Karpas-422 (cell line): ENCODE measurements at regions not wholly inside any gene's neighbourhood (a gene's known extent, or its start where the extent isn't known, plus 50 kb on each side); places are given as distances from the start of the nearest gene placed in this dataset.

ENCODE experiments used
- DNase-seq: peaks from one replicate; pipeline ENCODE4 v3.0.0-alpha.2; 2015
- H2AFZ ChIP-seq: fragments of 200-600 bp; sonication (generic); 2 replicates; pipeline ENCODE4 v1.6.1; 2014; ENCODE audit warnings: antibody characterized with exemption, low read length, mixed read lengths
- H3K27ac ChIP-seq: fragments of 200-600 bp; sonication (generic); 2 replicates; pipeline ENCODE4 v1.5.1; 2014; ENCODE audit warnings: mild to moderate bottlenecking, low read length, moderate library complexity
- H3K27me3 ChIP-seq: fragments of 200-600 bp; sonication (generic); 2 replicates; pipeline ENCODE4 v1.6.1; 2014; ENCODE audit warnings: low read length, mixed read lengths
- H3K36me3 ChIP-seq: fragments of 200-600 bp; sonication (generic); 2 replicates; pipeline ENCODE4 v1.6.1; 2014; ENCODE audit warnings: low read length, mixed read lengths; ENCODE audit not compliant: insufficient read depth
- H3K4me1 ChIP-seq: fragments of 200-600 bp; sonication (generic); 2 replicates; pipeline ENCODE4 v1.6.1; 2014; ENCODE audit warnings: mild to moderate bottlenecking, low read length, mixed read lengths
- H3K4me2 ChIP-seq: fragments of 200-600 bp; sonication (generic); 2 replicates; pipeline ENCODE4 v1.6.1; 2014; ENCODE audit warnings: low read length, low read depth, mild to moderate bottlenecking; ENCODE audit not compliant: poor library complexity, severe bottlenecking
- H3K4me3 ChIP-seq: fragments of 200-600 bp; sonication (generic); 2 replicates; pipeline ENCODE4 v1.5.1; 2014; ENCODE audit warnings: mild to moderate bottlenecking, antibody characterized with exemption, low read length, mixed read lengths
- H3K79me2 ChIP-seq: fragments of 200-600 bp; sonication (generic); 2 replicates; pipeline ENCODE4 v1.6.1; 2014; ENCODE audit warnings: mild to moderate bottlenecking, low read length, mixed read lengths
- H3K9ac ChIP-seq: fragments of 200-600 bp; sonication (generic); 2 replicates; pipeline ENCODE4 v1.6.0; 2014; ENCODE audit warnings: low read length
- H3K9me2 ChIP-seq: fragments of 200-600 bp; sonication (generic), shearing (Covaris generic); replicated peaks from 2 replicates; pipeline ENCODE4 v1.6.0; 2014; ENCODE audit warnings: mild to moderate bottlenecking, low read length, moderate library complexity; ENCODE audit not compliant: insufficient read depth
- H3K9me3 ChIP-seq: fragments of 300-700, 200-600 bp; sonication (generic); 2 replicates; pipeline ENCODE4 v1.6.1; 2014; ENCODE audit warnings: low read length, mixed read lengths
- H4K20me1 ChIP-seq: fragments of 200-600 bp; sonication (generic); 2 replicates; pipeline ENCODE4 v1.6.1; 2014; ENCODE audit warnings: mild to moderate bottlenecking, antibody characterized with exemption, low read length, low read depth; ENCODE audit not compliant: insufficient read depth

GRCh38 chr3:118473343-118473742 lies 561.3 kb downstream of the IGSF11 start:
- DNase-seq = no peak
- Histone ChIP-seq H3K9me3 (no peaks in the 10 kb centered on the region), H3K4me2 (no peak overlapping the region), H3K27ac (no peak overlapping the region), H2AFZ (no peak overlapping the region), H3K4me3 (no peak overlapping the region), H3K9me2 (no peaks in the 10 kb centered on the region), H4K20me1 (no peaks in the 10 kb centered on the region), H3K4me1 (peaks cover 14% of the 10 kb centered on the region), H3K36me3 (no peaks in the 10 kb centered on the region), H3K79me2 (no peaks in the 10 kb centered on the region), H3K9ac (no peak overlapping the region), H3K27me3 (no peaks in the 10 kb centered on the region)

DNA sequence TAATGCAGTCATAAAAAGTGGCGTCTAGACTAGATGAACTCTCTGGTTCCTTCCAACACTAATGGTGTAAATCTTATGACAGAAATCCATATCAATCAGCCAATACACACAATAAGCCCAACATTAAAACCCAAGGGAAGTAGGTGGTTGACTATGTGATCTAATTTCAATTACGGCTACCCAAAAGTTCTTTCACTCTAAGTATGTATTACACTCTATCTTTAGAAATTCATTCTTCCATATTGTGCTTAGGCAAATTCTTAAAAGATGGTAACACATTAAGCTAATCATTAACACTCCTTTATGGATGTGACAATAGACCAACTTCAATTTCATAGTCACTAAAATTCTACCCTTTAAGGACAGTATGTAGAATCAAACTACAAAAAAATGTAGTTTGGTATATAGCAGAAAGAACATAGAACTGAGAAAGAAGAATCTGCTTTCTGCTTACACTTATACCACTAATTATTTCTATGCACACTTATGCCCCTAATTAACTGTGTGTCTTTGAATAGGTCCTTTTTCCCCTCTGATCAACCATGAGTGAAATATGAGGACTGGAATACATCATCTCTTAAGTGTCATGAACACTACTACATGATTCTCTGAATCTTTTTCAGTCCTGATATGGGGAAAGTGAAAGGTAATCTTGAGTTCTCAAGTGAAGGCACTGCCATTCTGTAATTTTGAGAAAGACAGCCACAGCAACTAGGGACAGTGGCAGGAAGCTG lies 557.6 kb downstream of the IGSF11 start:
- H3K4me1 ChIP-seq = peaks cover 30% of the 10 kb centered on the region
- H3K27me3 ChIP-seq = no peaks in the 10 kb centered on the region
- no peak overlapping the region for H3K4me3 ChIP-seq
- H3K9me2 ChIP-seq = no peaks in the 10 kb centered on the region
- no peak overlapping the region for H3K9ac ChIP-seq
- H2AFZ ChIP-seq = no peak overlapping the region
- no peaks in the 10 kb centered on the region for H3K9me3 ChIP-seq
- no peaks in the 10 kb centered on the region for H3K36me3 ChIP-seq
- DNase-seq = no peak
- H3K4me2 ChIP-seq = no peak overlapping the region
- H3K27ac ChIP-seq = no peak overlapping the region
- no peaks in the 10 kb centered on the region for H3K79me2 ChIP-seq
- no peaks in the 10 kb centered on the region for H4K20me1 ChIP-seq

DNA sequence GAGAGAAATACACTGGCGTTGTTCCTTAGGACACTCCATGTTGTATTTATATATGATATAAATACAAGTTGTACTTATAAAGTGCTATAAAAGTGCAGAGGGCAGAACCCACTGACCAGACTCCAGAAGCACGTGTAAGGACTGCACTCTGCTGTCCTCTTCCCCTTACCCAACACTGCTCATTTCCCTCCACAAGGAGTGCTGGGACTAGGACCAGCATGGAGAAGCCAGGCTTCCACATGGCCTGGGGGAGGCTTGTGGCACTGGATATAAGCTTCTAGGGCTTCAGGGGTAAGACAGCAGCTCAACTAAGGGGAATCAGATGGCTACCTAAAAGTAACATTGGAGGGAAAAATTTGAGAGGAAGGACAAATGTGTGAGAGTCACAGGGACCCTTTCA lies 556.9 kb downstream of the IGSF11 start:
- Histone ChIP-seq H3K79me2 (no peaks in the 10 kb centered on the region), H4K20me1 (no peaks in the 10 kb centered on the region), H3K4me2 (no peak overlapping the region), H3K27ac (no peak overlapping the region), H3K9me2 (no peaks in the 10 kb centered on the region), H3K36me3 (no peaks in the 10 kb centered on the region), H2AFZ (no peak overlapping the region), H3K27me3 (no peaks in the 10 kb centered on the region), H3K4me3 (no peak overlapping the region), H3K9me3 (no peaks in the 10 kb centered on the region), H3K4me1 (peaks cover 30% of the 10 kb centered on the region), H3K9ac (no peak overlapping the region)
- no peak for DNase-seq

- Histone ChIP-seq H3K9me3 (no peaks in the 10 kb centered on the region), H3K36me3 (no peaks in the 10 kb centered on the region), H4K20me1 (no peaks in the 10 kb centered on the region), H3K9ac (no peak overlapping the region), H2AFZ (no peak overlapping the region), H3K4me3 (no peak overlapping the region), H3K9me2 (no peaks in the 10 kb centered on the region), H3K27ac (no peak overlapping the region), H3K27me3 (no peaks in the 10 kb centered on the region), H3K4me1 (peaks cover 30% of the 10 kb centered on the region), H3K79me2 (no peaks in the 10 kb centered on the region), H3K4me2 (no peak overlapping the region)
- DNase-seq = no peak
Observed at GRCh38 chr3:118478706-118479276, 555.9 kb downstream of the IGSF11 start.

DNA sequence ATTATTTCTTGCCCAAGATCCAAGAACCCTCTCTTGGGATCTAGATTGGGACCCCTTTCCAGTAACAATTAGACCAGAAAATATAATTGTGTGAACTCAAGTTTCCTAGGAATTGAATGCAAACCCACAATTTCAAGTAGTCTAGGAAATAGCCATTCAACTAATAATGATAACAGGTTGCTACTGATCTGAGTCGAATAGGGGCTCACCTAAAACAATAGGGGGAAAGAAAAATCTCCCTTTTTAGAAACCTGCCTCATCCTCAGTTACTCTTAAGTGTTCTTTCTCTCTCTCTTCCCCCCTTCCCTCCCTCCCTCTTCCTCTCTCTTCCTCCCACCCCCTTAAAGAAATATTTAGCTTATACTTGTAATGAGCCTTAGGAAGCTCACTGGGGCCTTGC lies 555.3 kb downstream of the IGSF11 start:
- DNase-seq = no peak
- no peaks in the 10 kb centered on the region for H3K27me3 ChIP-seq
- no peak overlapping the region for H3K4me3 ChIP-seq
- no peaks in the 10 kb centered on the region for H3K79me2 ChIP-seq
- H2AFZ ChIP-seq = no peak overlapping the region
- H3K9me2 ChIP-seq = no peaks in the 10 kb centered on the region
- H4K20me1 ChIP-seq = no peaks in the 10 kb centered on the region
- no peak overlapping the region for H3K27ac ChIP-seq
- no peaks in the 10 kb centered on the region for H3K9me3 ChIP-seq
- H3K4me2 ChIP-seq = no peak overlapping the region
- no peaks in the 10 kb centered on the region for H3K36me3 ChIP-seq
- no peak overlapping the region for H3K9ac ChIP-seq
- peaks cover 30% of the 10 kb centered on the region for H3K4me1 ChIP-seq

DNA sequence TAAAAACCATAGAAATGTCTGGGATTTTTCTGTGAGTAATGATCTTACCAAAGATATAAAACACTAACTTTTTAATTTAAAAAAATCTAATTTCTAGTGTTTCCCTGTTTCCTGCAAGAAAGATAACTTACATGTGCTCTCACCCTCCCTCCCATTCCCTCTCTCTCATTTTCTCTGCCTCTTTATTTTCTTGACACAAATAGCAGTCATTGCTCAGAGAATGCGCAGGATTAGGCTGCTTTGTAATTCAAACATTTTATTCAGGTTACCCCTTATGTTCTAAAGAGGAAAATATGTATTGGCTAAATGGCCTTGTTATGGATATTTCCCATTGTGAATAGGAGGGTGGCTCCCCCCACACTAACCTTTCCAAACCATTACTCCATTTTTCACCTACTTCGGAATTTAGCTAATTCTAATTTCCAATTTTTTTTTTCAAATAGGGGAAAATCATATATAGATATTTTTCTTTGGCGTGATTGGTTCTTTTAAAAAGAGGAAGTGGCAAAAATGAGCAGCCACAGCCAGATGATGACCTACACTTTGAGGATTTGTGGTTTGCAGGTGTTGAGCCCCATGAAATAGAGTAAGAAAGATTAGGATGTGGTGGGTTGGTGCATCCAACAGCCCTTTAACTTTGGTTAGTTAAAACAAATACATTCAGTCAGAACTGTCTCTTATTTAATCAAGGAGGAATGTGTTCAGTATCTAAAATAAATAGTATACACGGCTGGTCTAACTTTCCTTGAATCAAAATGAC lies 554.4 kb downstream of the IGSF11 start:
- Histone ChIP-seq H3K9me3 (no peaks in the 10 kb centered on the region), H3K36me3 (no peaks in the 10 kb centered on the region), H2AFZ (no peak overlapping the region), H3K27me3 (no peaks in the 10 kb centered on the region), H3K4me2 (no peak overlapping the region), H3K9ac (no peak overlapping the region), H3K79me2 (no peaks in the 10 kb centered on the region), H3K4me1 (peaks cover 30% of the 10 kb centered on the region), H4K20me1 (no peaks in the 10 kb centered on the region), H3K4me3 (no peak overlapping the region), H3K27ac (no peak overlapping the region), H3K9me2 (no peaks in the 10 kb centered on the region)
- peak; percentile 63 for DNase-seq

DNA sequence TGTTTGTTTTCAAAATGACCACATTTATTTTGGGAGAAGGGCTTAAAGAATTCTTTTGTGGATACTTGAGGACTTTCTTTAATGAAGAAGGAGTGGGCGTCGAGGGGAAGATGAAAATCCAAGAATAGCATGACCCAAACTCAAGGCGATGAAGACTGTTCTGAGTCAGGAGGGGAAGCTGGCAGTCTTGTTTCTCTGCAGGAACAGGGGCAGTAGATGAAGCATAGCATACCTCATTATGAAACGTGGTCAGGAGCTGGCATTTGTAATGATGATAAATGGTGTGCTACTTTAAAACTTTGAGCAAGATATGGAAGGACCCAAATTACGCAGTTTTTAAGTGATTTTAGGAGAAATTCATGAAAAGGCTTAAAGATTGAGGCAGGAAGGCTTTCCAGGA lies 549.0 kb downstream of the IGSF11 start:
- Histone ChIP-seq H3K27me3 (no peaks in the 10 kb centered on the region), H3K9me2 (no peaks in the 10 kb centered on the region), H3K36me3 (0 out of 2 replicates have a peak, but pooled peaks cover 3% of the 10 kb centered on the region), H3K9me3 (no peaks in the 10 kb centered on the region), H3K79me2 (no peaks in the 10 kb centered on the region), H3K9ac (no peak overlapping the region), H3K27ac (no peak overlapping the region), H2AFZ (no peak overlapping the region), H3K4me3 (no peak overlapping the region), H3K4me2 (no peak overlapping the region), H4K20me1 (no peaks in the 10 kb centered on the region), H3K4me1 (peaks cover 10% of the 10 kb centered on the region)
- no peak for DNase-seq

GRCh38 chr3:118487734-118488133 lies 546.9 kb downstream of the IGSF11 start:
- H3K9ac ChIP-seq = no peak overlapping the region
- no peak overlapping the region for H3K27ac ChIP-seq
- H2AFZ ChIP-seq = no peak overlapping the region
- H3K27me3 ChIP-seq = no peaks in the 10 kb centered on the region
- DNase-seq = no peak
- no peaks in the 10 kb centered on the region for H3K4me1 ChIP-seq
- H3K4me3 ChIP-seq = no peak overlapping the region
- no peaks in the 10 kb centered on the region for H4K20me1 ChIP-seq
- H3K4me2 ChIP-seq = no peak overlapping the region
- H3K9me2 ChIP-seq = no peaks in the 10 kb centered on the region
- 0 out of 2 replicates have a peak, but pooled peaks cover 3% of the 10 kb centered on the region for H3K36me3 ChIP-seq
- no peaks in the 10 kb centered on the region for H3K79me2 ChIP-seq
- H3K9me3 ChIP-seq = no peaks in the 10 kb centered on the region
